ENCODE measurements at regions not wholly inside any gene's neighbourhood (a gene's known extent, or its start where the extent isn't known, plus 50 kb on each side); places are given as distances from the start of the nearest gene placed in this dataset.

DNA sequence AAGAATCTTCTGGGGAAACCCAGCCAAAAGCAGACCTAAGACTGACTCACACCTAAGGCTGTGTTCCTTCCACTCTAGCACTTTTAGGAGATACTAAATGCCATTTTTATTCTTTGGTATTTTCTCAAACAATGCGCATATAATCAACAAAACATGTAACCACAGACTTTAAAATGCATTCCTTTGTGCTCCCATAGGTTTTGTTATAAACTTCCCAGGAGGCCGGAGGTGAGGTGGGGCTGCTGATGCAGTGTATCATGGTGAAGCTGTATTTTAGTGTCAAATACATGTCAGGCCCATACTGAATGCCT lies 155.2 kb downstream of the BTBD3 start:
- H3K27ac ChIP-seq: no peak overlapping the region
- intact Hi-C loops (cut with DNase I; ENCODE audit: low total_unique reads): no loop called here
- no peak for DNase-seq
- H3K4me3 ChIP-seq: no peak overlapping the region
- H3K27me3 ChIP-seq (replicated peaks in 1 of 7): no peaks in the 10 kb centered on the region
- no peaks in the 10 kb centered on the region for H3K9me3 ChIP-seq
- TF ChIP-seq POLR2A (IDR thresholded peaks at IDR 0.05) (no peak), CTCF (IDR thresholded peaks at IDR 0.05 in 8 of 11, conservative IDR thresholded peaks at IDR 0.05 in 3 of 11) (no peak), POLR2AphosphoS5 (IDR thresholded peaks at IDR 0.05) (no peak)
- 86 to 98% (median 94%) methylated on average over 2 of the region's 2 CpGs for WGBS, 5 donors
- no peaks in the 10 kb centered on the region for H3K36me3 ChIP-seq
- no peaks in the 10 kb centered on the region for H3K4me1 ChIP-seq

GRCh38 chr20:12074111-12074655 lies 156.5 kb downstream of the BTBD3 start:
- no peak for TF ChIP-seq POLR2A (IDR thresholded peaks at IDR 0.05)
- no peak for TF ChIP-seq POLR2AphosphoS5 (IDR thresholded peaks at IDR 0.05)
- no peak for TF ChIP-seq CTCF (IDR thresholded peaks at IDR 0.05 in 8 of 11, conservative IDR thresholded peaks at IDR 0.05 in 3 of 11)
- H3K27me3 ChIP-seq (replicated peaks in 1 of 7): no peaks in the 10 kb centered on the region
- intact Hi-C loops (cut with DNase I; ENCODE audit: low total_unique reads): no loop called here
- H3K9me3 ChIP-seq: no peaks in the 10 kb centered on the region
- 60 to 75% (median 69%) methylated on average over 3 of the region's 3 CpGs for WGBS, 5 donors
- no peak overlapping the region for H3K4me3 ChIP-seq
- no peaks in the 10 kb centered on the region for H3K36me3 ChIP-seq
- no peaks in the 10 kb centered on the region for H3K4me1 ChIP-seq
- no peak for DNase-seq
- H3K27ac ChIP-seq: no peak overlapping the region

- intact Hi-C loops (cut with DNase I; ENCODE audit: low total_unique reads): no loop called here
- no peak for DNase-seq
- Histone ChIP-seq H3K36me3 (no peaks in the 10 kb centered on the region), H3K4me1 (no peaks in the 10 kb centered on the region), H3K27ac (no peak overlapping the region), H3K27me3 (replicated peaks in 1 of 7) (no peaks in the 10 kb centered on the region), H3K4me3 (no peak overlapping the region), H3K9me3 (no peaks in the 10 kb centered on the region)
- no peak for TF ChIP-seq POLR2A (IDR thresholded peaks at IDR 0.05)
- TF ChIP-seq CTCF (IDR thresholded peaks at IDR 0.05 in 8 of 11, conservative IDR thresholded peaks at IDR 0.05 in 3 of 11): no peak
- no peak for TF ChIP-seq POLR2AphosphoS5 (IDR thresholded peaks at IDR 0.05)
- 74 to 95% (median 92%) methylated on average over 3 of the region's 3 CpGs for WGBS, 5 donors
Measured at GRCh38 chr20:12076200-12076599, 158.5 kb downstream of the BTBD3 start.

DNA sequence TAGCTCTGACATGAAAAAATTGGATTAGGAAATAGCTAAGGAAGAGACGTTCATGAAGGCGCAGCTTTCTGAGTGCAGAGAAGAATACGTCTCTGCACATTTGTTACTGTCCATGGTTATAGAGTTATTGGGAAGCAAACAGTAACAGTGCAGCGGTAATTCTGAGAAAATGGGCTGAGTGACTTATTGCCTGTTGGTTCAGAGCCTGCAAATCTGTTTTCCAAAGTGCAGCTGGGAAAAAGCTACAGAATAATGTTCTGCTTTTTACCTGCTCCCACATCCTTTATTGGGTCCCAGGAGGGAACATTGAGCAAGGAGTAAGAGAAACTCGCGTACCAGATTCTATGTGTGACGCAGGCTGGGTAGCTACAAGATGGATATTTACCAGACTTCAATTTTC lies 160.2 kb downstream of the BTBD3 start:
- Histone ChIP-seq H3K4me1 (no peaks in the 10 kb centered on the region), H3K4me3 (no peak overlapping the region), H3K27me3 (replicated peaks in 1 of 7) (no peaks in the 10 kb centered on the region), H3K9me3 (no peaks in the 10 kb centered on the region), H3K36me3 (no peaks in the 10 kb centered on the region), H3K27ac (no peak overlapping the region)
- intact Hi-C loops (cut with DNase I; ENCODE audit: low total_unique reads): no loop called here
- DNase-seq: no peak
- TF ChIP-seq POLR2AphosphoS5 (IDR thresholded peaks at IDR 0.05) (no peak), POLR2A (IDR thresholded peaks at IDR 0.05) (no peak), CTCF (IDR thresholded peaks at IDR 0.05 in 8 of 11, conservative IDR thresholded peaks at IDR 0.05 in 3 of 11) (no peak)
- WGBS, 5 donors: 72 to 88% (median 83%) methylated on average over 7 of the region's 7 CpGs
